ENCODE measurements at regions not wholly inside any gene's neighbourhood (a gene's known extent, or its start where the extent isn't known, plus 50 kb on each side); places are given as distances from the start of the nearest gene placed in this dataset.
"Not testable (repeated sequence)": the region's sequence is repeated elsewhere in the genome, so short reads cannot be mapped to it uniquely, and the experiment has no call there.

GRCh38 chr11:29606330-29607031 lies 410.3 kb downstream of the KCNA4 start:
- H3K9me2 ChIP-seq (ENCODE audit: insufficient read depth) = no peaks in the 10 kb centered on the region
- H3K4me3 ChIP-seq = no peak overlapping the region
- TF ChIP-seq EZH2 (IDR thresholded peaks at IDR 0.05; ENCODE audit: insufficient read depth, poor library complexity, severe bottlenecking) (no peak), EZH2phosphoT487 (IDR thresholded peaks at IDR 0.05; ENCODE audit: insufficient read depth, low read depth) (no peak)
- no peaks in the 10 kb centered on the region for H3F3A ChIP-seq (ENCODE audit: insufficient read depth)
- H3K9me3 ChIP-seq (ENCODE audit: low read depth) = no peaks in the 10 kb centered on the region
- H3K4me2 ChIP-seq (ENCODE audit: unreplicated experiment) = no peak overlapping the region
- no peaks in the 10 kb centered on the region for H3K79me2 ChIP-seq (ENCODE audit: insufficient read depth)
- in situ Hi-C loops (cut with MboI) = no loop called here
- H3K9ac ChIP-seq = no peak overlapping the region
- H4K20me1 ChIP-seq (ENCODE audit: insufficient read depth) = no peaks in the 10 kb centered on the region
- no peak overlapping the region for H2AFZ ChIP-seq
- no peaks in the 10 kb centered on the region for H3K4me1 ChIP-seq (ENCODE audit: insufficient read depth)
- no peaks in the 10 kb centered on the region for H3K27me3 ChIP-seq (replicated peaks; ENCODE audit: insufficient read depth)
- no peaks in the 10 kb centered on the region for H3K36me3 ChIP-seq (ENCODE audit: low read depth)
- DNase-seq = no peak
- 3 to 10% methylated on average over 4 of the region's 4 CpGs for whole genome bisulfite sequencing, 2 experiments (ENCODE audit: low coverage in 1 of 2, low lambda C conversion rate in 2 of 2, missing lambda C conversion rate in 2 of 2)
- H3K27ac ChIP-seq = no peak overlapping the region

- H3K9me3 ChIP-seq (ENCODE audit: low read depth); H2AFZ ChIP-seq; H3F3A ChIP-seq (ENCODE audit: insufficient read depth); H3K9ac ChIP-seq; H3K27ac ChIP-seq; in situ Hi-C loops (cut with MboI); H4K20me1 ChIP-seq (ENCODE audit: insufficient read depth); H3K27me3 ChIP-seq (replicated peaks; ENCODE audit: insufficient read depth); H3K79me2 ChIP-seq (ENCODE audit: insufficient read depth); H3K4me3 ChIP-seq; H3K4me2 ChIP-seq (ENCODE audit: unreplicated experiment); H3K36me3 ChIP-seq (ENCODE audit: low read depth); H3K4me1 ChIP-seq (ENCODE audit: insufficient read depth); H3K9me2 ChIP-seq (ENCODE audit: insufficient read depth); DNase-seq: not testable (repeated sequence)
- 78 to 80% methylated on average over 1 to 27 of the region's 27 CpGs for WGBS, 2 experiments (ENCODE audit: low coverage in 1 of 2, low lambda C conversion rate in 2 of 2, missing lambda C conversion rate in 2 of 2)
These were observed 416.7 kb downstream of the KCNA4 start for GRCh38 chr11:29600151-29600575.

- no peaks in the 10 kb centered on the region for H3K79me2 ChIP-seq (ENCODE audit: insufficient read depth)
- H3F3A ChIP-seq (ENCODE audit: insufficient read depth) = no peaks in the 10 kb centered on the region
- H4K20me1 ChIP-seq (ENCODE audit: insufficient read depth) = no peaks in the 10 kb centered on the region
- in situ Hi-C loops (cut with MboI) = no loop called here
- DNase-seq = no peak
- no peaks in the 10 kb centered on the region for H3K4me1 ChIP-seq (ENCODE audit: insufficient read depth)
- H3K27me3 ChIP-seq (replicated peaks; ENCODE audit: insufficient read depth) = no peaks in the 10 kb centered on the region
- H3K36me3 ChIP-seq (ENCODE audit: low read depth) = no peaks in the 10 kb centered on the region
- H3K9me3 ChIP-seq (ENCODE audit: low read depth) = no peaks in the 10 kb centered on the region
- no peak overlapping the region for H3K4me3 ChIP-seq
- H3K27ac ChIP-seq = no peak overlapping the region
- no peak overlapping the region for H3K9ac ChIP-seq
- H2AFZ ChIP-seq = no peak overlapping the region
- TF ChIP-seq EZH2 (IDR thresholded peaks at IDR 0.05; ENCODE audit: insufficient read depth, poor library complexity, severe bottlenecking) (no peak), EZH2phosphoT487 (IDR thresholded peaks at IDR 0.05; ENCODE audit: insufficient read depth, low read depth) (no peak)
- H3K9me2 ChIP-seq (ENCODE audit: insufficient read depth) = no peaks in the 10 kb centered on the region
- H3K4me2 ChIP-seq (ENCODE audit: unreplicated experiment) = no peak overlapping the region
These were observed 432.5 kb downstream of the KCNA4 start for GRCh38 chr11:29584342-29584741.

- H3K79me2 ChIP-seq (ENCODE audit: insufficient read depth) = no peaks in the 10 kb centered on the region
- H3K4me2 ChIP-seq (ENCODE audit: unreplicated experiment) = no peak overlapping the region
- no peaks in the 10 kb centered on the region for H3K9me2 ChIP-seq (ENCODE audit: insufficient read depth)
- no peaks in the 10 kb centered on the region for H3K27me3 ChIP-seq (replicated peaks; ENCODE audit: insufficient read depth)
- no peaks in the 10 kb centered on the region for H3K4me1 ChIP-seq (ENCODE audit: insufficient read depth)
- TF ChIP-seq EZH2phosphoT487 (IDR thresholded peaks at IDR 0.05; ENCODE audit: insufficient read depth, low read depth) = no peak
- TF ChIP-seq EZH2 (IDR thresholded peaks at IDR 0.05; ENCODE audit: insufficient read depth, poor library complexity, severe bottlenecking) = no peak
- H3K36me3 ChIP-seq (ENCODE audit: low read depth) = no peaks in the 10 kb centered on the region
- no peaks in the 10 kb centered on the region for H3F3A ChIP-seq (ENCODE audit: insufficient read depth)
- H3K27ac ChIP-seq = no peak overlapping the region
- H4K20me1 ChIP-seq (ENCODE audit: insufficient read depth) = no peaks in the 10 kb centered on the region
- WGBS, 2 experiments (ENCODE audit: low coverage in 1 of 2, low lambda C conversion rate in 2 of 2, missing lambda C conversion rate in 2 of 2) = 23 to 24% methylated on average over 2 of the region's 2 CpGs
- no peak overlapping the region for H3K4me3 ChIP-seq
- in situ Hi-C loops (cut with MboI) = no loop called here
- no peak for DNase-seq
- no peak overlapping the region for H3K9ac ChIP-seq
- H2AFZ ChIP-seq = no peak overlapping the region
- H3K9me3 ChIP-seq (ENCODE audit: low read depth) = no peaks in the 10 kb centered on the region
These were observed 438.0 kb downstream of the KCNA4 start for GRCh38 chr11:29578806-29579205.

- in situ Hi-C loops (cut with MboI) = no loop called here
- Histone ChIP-seq H3K9ac (no peak overlapping the region), H3K79me2 (ENCODE audit: insufficient read depth) (no peaks in the 10 kb centered on the region), H3K4me3 (no peak overlapping the region), H3K36me3 (ENCODE audit: low read depth) (no peaks in the 10 kb centered on the region), H3K4me1 (ENCODE audit: insufficient read depth) (no peaks in the 10 kb centered on the region), H3K9me3 (ENCODE audit: low read depth) (no peaks in the 10 kb centered on the region), H4K20me1 (ENCODE audit: insufficient read depth) (no peaks in the 10 kb centered on the region), H3K27me3 (replicated peaks; ENCODE audit: insufficient read depth) (no peaks in the 10 kb centered on the region), H2AFZ (no peak overlapping the region), H3K27ac (no peak overlapping the region), H3F3A (ENCODE audit: insufficient read depth) (no peaks in the 10 kb centered on the region), H3K9me2 (ENCODE audit: insufficient read depth) (no peaks in the 10 kb centered on the region), H3K4me2 (ENCODE audit: unreplicated experiment) (no peak overlapping the region)
- DNase-seq = no peak
- TF ChIP-seq EZH2 (IDR thresholded peaks at IDR 0.05; ENCODE audit: insufficient read depth, poor library complexity, severe bottlenecking) (no peak), EZH2phosphoT487 (IDR thresholded peaks at IDR 0.05; ENCODE audit: insufficient read depth, low read depth) (no peak)
These were observed 452.3 kb downstream of the KCNA4 start for GRCh38 chr11:29564486-29564885.
